ENCODE measurements at regions not wholly inside any gene's neighbourhood (a gene's known extent, or its start where the extent isn't known, plus 50 kb on each side); places are given as distances from the start of the nearest gene placed in this dataset.

DNA sequence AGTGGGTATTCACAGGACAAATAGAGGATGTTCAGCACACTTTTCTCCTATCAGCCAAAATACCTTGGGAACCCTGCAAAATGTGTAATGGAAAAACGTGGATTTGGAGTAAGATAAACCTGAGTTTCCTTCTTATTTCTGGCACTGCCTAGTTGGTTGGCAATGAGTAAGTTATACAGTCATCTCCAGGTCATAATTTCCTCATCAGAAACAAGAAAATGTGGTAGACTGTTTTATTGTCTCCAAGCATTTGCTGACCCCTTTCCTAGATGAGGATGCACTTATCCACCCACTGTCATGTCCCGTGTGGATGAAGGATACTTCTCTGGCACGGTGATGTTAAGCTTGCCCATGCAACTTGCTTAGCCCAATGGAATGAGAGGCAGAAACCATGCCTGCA lies 458.0 kb downstream of the KIF2B start:
- no peak for TF ChIP-seq GATA3 (IDR thresholded peaks at IDR 0.05; ENCODE audit: low read depth, low read length)
- TF ChIP-seq GATA2 (IDR thresholded peaks at IDR 0.05; ENCODE audit: low read depth, low read length), result no peak

DNA sequence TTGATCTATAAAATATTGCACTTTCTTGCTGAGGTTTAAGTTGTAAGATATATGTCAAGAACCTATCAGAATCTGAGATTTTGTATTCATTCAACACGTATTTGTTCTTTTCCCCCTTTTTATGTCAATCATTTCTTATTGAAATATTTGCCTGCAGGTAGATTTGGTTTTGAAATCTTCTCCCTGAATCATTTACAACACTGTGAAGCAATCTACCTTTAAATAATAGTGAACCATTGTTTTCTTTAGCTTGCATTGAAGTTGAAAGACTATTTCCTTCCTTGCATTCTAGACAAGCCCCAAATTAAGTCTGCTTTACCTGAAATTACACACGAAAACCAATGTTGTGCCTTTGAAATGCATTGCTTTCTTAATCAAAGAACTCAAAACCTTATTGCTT lies 460.2 kb downstream of the KIF2B start:
- TF ChIP-seq GATA2 (IDR thresholded peaks at IDR 0.05; ENCODE audit: low read depth, low read length), result no peak
- TF ChIP-seq GATA3 (IDR thresholded peaks at IDR 0.05; ENCODE audit: low read depth, low read length), result no peak

- TF ChIP-seq GATA2 (IDR thresholded peaks at IDR 0.05; ENCODE audit: low read depth, low read length), result no peak
- TF ChIP-seq GATA3 (IDR thresholded peaks at IDR 0.05; ENCODE audit: low read depth, low read length), result no peak
Measured at GRCh38 chr17:54307351-54307750, 484.6 kb downstream of the KIF2B start.

- TF ChIP-seq GATA2 (IDR thresholded peaks at IDR 0.05; ENCODE audit: low read depth, low read length) (no peak), GATA3 (IDR thresholded peaks at IDR 0.05; ENCODE audit: low read depth, low read length) (no peak)
Measured at GRCh38 chr17:54324813-54325212, 502.1 kb downstream of the KIF2B start.

DNA sequence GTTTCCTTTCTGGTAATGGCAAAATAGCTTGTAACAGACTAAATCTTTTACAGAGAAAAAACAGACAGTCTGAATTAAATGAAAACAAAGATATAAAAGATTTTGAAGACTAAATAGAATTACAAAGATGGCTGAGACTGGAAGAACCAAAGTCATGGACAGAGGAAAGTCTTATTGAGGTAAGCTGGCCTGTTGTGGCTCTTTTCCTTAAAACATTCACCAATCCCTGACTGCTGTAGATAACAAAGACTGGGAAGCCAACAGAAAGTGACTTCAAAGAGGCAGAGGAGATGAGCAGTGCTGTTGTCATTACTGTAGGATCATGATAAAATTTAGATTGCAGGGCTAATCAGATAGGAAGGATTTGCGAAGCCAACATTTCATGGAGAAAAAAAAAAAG lies 517.0 kb downstream of the KIF2B start:
- TF ChIP-seq GATA2 (IDR thresholded peaks at IDR 0.05; ENCODE audit: low read depth, low read length) (no peak), GATA3 (IDR thresholded peaks at IDR 0.05; ENCODE audit: low read depth, low read length) (no peak)

DNA sequence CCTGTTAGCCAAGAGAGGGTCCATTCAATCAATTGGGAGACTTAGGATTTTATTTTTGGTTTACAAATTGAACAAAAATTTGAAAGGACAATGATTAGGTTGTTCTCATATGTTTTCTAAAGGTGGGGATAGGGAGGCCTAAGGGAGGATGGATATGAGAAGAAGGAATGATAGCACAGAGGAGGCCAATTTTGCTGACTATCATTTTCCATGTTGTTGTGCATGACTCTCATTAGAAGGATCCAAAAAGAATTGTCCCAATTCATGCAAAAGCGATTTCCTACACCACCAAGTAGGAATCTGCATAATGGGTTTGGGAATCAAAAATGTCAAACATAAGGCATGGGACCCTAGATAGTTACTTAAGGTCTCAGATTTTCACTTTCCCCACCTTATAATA lies 524.8 kb downstream of the KIF2B start:
- TF ChIP-seq GATA3 (IDR thresholded peaks at IDR 0.05; ENCODE audit: low read depth, low read length) (no peak), GATA2 (IDR thresholded peaks at IDR 0.05; ENCODE audit: low read depth, low read length) (no peak)

DNA sequence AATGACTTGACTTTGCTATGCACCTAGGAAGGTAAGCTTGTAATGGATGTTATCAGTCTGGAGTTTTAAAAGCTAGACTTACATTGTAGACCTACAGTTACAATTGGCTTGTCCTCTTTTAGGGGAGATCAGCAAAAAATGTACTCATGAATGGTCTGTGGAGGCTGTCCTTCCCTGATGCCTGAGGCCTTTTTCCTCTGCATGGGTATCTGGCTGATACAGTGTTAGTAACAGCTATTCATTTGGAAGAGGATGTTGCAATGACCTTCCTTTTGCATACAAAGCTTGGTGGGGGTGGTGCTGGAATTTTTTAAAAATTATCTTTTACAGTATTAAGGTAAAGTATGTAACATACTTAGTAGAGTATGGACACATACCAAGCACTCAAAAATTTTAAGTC lies 525.5 kb downstream of the KIF2B start:
- TF ChIP-seq GATA3 (IDR thresholded peaks at IDR 0.05; ENCODE audit: low read depth, low read length) (no peak), GATA2 (IDR thresholded peaks at IDR 0.05; ENCODE audit: low read depth, low read length) (no peak)

GRCh38 chr17:54353789-54354525 lies 531.2 kb downstream of the KIF2B start:
- TF ChIP-seq GATA2 (IDR thresholded peaks at IDR 0.05; ENCODE audit: low read depth, low read length) (no peak), GATA3 (IDR thresholded peaks at IDR 0.05; ENCODE audit: low read depth, low read length) (no peak)

DNA sequence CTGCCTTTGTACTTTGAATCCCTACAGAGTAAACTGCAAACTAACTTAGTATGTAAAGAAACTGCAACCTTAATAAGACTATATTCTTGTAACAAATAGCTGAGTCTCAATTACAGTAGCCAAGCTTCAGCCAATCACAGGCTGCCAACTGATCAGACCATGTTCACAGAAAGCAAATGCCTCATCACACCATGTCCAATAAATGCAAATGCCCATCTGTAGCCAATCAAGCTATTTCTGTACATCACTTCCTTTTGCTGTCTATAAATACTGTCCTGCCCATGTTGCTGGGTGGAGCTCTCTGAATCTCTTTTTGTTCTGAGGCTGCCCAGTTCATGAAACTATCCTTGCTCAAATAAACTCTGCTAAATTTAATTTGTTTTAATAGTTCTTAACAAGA lies 531.7 kb upstream of the TOM1L1 start:
- TF ChIP-seq GATA3 (IDR thresholded peaks at IDR 0.05; ENCODE audit: low read depth, low read length) (no peak), GATA2 (IDR thresholded peaks at IDR 0.05; ENCODE audit: low read depth, low read length) (no peak)

DNA sequence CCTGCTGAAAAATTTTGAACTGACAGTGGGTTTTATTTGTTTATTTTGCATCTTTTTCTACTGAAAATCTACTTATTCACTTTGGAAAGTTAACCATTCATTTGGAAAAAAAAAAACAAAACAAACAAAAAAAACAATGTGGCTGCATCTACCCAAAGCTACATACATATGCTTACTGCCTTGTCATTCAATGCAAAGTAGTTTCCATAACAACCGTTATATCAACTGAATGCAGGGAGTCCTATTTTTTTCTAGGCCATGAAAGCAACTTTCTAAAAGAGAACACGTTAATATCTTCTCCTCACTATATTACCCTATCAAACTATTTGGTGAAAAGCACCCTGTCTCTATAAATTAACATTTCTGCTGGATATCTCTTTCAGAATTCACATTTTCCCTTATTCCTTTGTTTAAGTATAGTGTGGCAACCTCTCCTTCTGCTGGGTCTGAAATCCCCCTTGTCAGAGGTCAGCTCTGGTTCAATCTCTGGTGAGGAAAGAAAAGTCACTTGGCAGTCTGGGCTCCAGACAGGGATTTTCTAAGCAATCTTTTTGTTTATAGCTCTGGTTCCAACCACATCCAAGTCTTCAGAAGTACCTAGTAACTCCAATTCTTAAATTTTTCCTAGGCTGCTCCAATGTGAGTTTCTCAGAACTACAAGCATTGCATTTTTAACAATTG lies 528.4 kb upstream of the TOM1L1 start:
- TF ChIP-seq GATA2 (IDR thresholded peaks at IDR 0.05; ENCODE audit: low read depth, low read length) (no peak), GATA3 (IDR thresholded peaks at IDR 0.05; ENCODE audit: low read depth, low read length) (no peak)

- TF ChIP-seq GATA3 (IDR thresholded peaks at IDR 0.05; ENCODE audit: low read depth, low read length) (no peak), GATA2 (IDR thresholded peaks at IDR 0.05; ENCODE audit: low read depth, low read length) (no peak)
Measured at GRCh38 chr17:54373970-54374369, 526.7 kb upstream of the TOM1L1 start.

- TF ChIP-seq GATA2 (IDR thresholded peaks at IDR 0.05; ENCODE audit: low read depth, low read length), result no peak
- TF ChIP-seq GATA3 (IDR thresholded peaks at IDR 0.05; ENCODE audit: low read depth, low read length), result no peak
Measured at GRCh38 chr17:54381482-54381881, 519.2 kb upstream of the TOM1L1 start.

GRCh38 chr17:54404259-54404658 lies 496.4 kb upstream of the TOM1L1 start:
- no peak for TF ChIP-seq GATA2 (IDR thresholded peaks at IDR 0.05; ENCODE audit: low read depth, low read length)
- no peak for TF ChIP-seq GATA3 (IDR thresholded peaks at IDR 0.05; ENCODE audit: low read depth, low read length)

GRCh38 chr17:54405826-54406225 lies 494.8 kb upstream of the TOM1L1 start:
- no peak for TF ChIP-seq GATA3 (IDR thresholded peaks at IDR 0.05; ENCODE audit: low read depth, low read length)
- TF ChIP-seq GATA2 (IDR thresholded peaks at IDR 0.05; ENCODE audit: low read depth, low read length), result no peak

- no peak for TF ChIP-seq GATA2 (IDR thresholded peaks at IDR 0.05; ENCODE audit: low read depth, low read length)
- no peak for TF ChIP-seq GATA3 (IDR thresholded peaks at IDR 0.05; ENCODE audit: low read depth, low read length)
Measured at GRCh38 chr17:54408731-54409130, 491.9 kb upstream of the TOM1L1 start.
